ENCODE measurements at regions not wholly inside any gene's neighbourhood (a gene's known extent, or its start where the extent isn't known, plus 50 kb on each side); places are given as distances from the start of the nearest gene placed in this dataset.
"Not testable (repeated sequence)": the region's sequence is repeated elsewhere in the genome, so short reads cannot be mapped to it uniquely, and the experiment has no call there.

DNA sequence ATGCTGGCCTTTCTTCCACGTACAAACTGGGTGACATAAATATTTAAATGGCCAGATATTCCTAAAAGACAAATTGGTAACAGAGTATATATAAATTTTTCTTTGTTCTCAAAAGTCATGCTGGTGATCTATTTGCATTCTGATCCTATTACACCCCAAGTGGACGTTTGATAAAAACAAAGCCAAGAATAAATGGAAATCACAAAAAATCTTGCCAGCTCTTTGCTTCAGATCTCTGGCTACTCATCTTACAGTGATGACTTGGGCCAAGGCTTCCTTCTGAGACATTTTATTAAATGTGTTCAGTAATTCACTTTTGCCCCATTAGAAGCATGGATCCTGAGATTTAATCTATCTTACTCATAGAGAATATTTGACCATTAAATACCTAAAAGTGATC lies 444.3 kb upstream of the PIK3R1 start:
- DNase-seq (ENCODE audit: low read depth in 2 of 2): no peak

DNA sequence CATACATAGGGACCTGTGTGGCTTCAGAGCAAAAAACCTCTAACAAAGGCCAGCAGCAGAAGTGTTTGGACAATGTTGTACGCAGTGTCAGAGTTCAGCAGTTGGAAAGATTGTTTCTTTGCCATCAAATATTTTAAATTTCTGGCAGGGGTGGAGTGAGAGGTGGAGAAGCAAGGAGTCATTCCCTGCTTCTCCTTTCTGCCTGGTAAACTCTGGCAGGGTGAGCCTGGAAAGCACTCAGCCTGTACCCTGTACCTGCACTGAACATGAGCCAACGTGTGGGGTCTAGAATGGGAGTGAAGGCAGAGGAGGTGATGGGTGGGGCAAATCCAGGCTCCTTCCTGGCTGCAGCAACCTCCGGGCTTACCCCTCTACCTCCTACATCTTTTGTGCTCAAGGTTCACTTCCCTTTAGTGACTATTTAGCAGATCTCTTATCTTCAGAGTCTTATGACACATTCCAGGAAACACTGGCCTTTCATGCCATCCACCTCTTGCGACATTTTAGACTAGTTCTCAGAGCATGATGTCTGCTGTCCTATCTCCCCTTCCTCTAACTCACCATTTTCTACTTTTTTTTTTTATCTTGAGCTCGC lies 445.0 kb upstream of the PIK3R1 start:
- no peak for DNase-seq (ENCODE audit: low read depth in 2 of 2)

DNA sequence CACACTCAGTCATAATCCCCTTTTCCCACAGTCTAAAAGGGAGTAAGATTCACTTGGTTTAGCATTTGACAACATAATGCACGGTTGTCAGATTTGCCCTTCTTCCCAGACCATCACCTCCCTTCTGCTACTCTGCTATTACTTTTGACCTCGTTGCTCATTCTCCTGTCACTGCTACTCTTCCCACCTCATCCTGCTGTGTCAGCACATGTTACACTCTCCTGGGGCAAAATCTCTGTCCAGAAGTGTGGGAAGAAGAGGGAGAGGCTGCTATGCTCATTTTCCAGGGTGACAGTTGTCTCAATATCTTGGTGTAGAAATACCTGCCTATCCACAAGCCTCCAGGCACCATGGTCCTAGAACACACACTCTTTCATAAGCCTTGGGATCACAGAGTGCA lies 449.9 kb upstream of the PIK3R1 start:
- no peak for DNase-seq (ENCODE audit: low read depth in 2 of 2)

DNA sequence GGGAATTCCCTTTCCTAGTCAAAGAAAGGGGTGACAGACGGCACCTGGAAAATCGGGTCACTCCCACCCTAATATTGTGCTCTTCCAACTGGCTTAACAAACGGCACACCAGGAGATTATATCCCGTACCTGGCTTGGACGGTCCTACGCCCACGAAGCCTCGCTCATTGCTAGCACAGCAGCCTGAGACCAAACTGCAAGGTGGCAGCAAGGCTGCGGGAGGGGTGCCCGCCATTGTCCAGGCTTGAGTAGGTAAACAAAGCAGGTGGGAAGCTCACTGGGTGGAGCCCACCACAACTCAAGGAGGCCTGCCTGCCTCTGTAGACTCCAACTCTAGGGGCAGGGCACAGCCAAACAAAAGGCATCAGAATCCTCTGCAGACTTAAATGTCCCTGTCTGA lies 457.8 kb upstream of the PIK3R1 start:
- not testable (repeated sequence) for DNase-seq (ENCODE audit: low read depth in 2 of 2)

DNA sequence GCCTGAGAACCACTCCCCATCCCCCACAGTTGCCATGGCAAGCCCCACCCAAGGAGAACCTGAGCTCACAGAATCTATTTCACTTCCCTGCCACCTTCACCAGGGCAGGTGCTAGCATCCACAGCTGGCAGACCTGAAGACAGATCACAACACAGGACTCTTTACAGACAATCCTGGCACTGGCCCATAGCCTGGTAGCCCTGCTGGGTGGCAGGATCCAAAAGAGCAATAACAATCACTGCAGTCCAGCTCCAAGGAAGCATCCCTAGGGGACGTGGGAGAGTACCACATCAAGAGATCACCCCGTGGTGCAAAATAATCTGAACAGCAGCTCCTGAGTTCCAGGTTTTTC lies 463.2 kb upstream of the PIK3R1 start:
- no peak for DNase-seq (ENCODE audit: low read depth in 2 of 2)

DNA sequence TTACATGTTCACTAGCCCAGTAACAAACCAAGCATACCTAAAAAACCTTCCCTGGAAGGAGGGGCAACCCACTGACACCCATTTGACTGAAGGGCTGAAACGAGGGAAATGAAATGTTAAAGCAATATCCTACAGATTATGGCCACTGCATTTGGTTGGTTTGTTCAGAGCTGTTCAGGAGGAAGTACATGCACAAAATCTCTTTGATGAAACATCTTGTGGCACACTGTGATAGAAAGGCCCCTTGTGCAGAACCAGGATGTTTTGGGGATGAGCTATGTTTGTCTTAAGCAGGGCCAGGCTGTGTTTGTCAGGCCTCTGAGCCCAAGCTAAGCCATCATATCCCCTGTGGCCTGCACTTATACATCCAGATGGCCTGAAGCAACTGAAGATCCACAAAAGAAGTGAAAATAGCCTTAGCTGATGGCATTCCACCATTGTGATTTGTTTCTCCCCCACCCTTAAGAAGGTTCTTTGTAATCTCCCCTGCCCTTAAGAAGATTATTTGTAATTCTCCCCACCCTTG lies 467.3 kb upstream of the PIK3R1 start:
- no peak for DNase-seq (ENCODE audit: low read depth in 2 of 2)

DNA sequence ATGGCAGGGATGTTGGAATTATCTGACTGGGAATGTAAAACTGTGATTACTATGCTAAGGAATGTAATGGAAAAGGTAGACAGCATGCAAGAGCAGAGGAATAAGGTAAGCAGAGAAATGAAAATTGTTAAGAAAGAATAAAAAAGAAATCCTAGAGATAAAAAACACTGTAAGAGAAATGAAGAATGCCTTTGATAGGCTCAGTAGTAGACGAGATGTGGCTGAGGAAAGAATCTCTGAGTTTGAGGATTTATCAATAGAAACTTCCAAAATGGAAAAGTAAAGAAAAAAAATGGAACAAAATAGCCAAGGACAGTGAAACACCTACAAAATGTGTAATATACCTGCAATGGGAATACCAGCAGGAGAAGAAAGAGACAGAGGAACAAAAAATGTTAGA lies 468.5 kb upstream of the PIK3R1 start:
- no peak for DNase-seq (ENCODE audit: low read depth in 2 of 2)

DNA sequence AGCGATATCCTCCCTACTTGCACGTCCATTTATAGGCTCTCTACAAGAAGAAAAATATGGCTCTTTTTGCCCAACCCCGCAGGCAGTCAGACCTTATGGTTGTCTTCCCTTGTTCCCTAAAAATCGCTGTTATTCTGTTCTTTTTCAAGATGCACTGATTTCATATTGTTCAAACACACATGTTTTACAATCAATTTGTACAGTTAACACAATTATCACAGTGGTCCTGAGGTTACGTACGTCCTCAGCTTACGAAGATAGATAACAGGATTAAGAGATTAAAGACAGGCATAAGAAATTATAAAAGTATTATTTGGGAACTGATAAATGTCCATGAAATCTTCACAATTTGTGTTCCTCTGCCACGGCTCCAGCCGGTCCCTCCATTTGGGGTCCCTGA lies 468.9 kb upstream of the PIK3R1 start:
- not testable (repeated sequence) for DNase-seq (ENCODE audit: low read depth in 2 of 2)

DNA sequence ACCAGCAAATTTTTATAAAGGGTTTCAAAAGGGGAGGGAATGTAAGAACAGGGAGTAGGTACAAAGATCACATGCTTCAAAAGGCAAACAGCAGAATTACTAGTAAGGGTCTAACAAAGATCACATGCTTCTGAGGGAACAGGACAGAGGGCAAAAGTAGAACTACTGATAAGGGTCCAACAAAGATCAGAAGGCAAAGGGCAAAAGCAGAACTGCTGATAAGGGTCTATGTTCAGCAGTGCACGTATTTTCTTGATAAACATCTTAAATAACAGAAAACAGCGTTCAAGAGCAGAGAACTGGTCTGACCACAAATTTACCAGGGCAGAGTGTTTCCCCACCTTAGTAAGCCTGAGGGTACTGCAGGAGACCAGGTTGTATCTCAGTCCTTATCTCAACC lies 469.5 kb upstream of the PIK3R1 start:
- DNase-seq (ENCODE audit: low read depth in 2 of 2): no peak

DNA sequence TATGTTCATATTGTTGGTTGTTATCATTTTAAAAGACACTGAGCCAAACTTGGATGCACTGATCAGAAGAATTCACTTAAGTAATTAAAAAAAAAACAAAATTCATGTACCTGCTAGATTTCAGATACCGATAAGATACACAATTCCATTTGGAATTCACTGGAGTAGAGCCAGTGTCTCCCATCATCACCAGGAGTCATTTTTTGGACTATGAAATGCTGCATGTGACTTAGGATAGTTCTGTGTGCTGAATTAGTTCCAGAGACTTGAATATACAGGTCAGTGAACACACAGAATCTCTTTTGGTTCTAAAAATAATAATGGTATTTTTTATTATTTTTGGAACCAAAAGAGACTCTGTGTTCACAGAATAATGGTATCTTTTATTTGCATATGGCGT lies 482.6 kb upstream of the PIK3R1 start:
- no peak for DNase-seq (ENCODE audit: low read depth in 2 of 2)

DNA sequence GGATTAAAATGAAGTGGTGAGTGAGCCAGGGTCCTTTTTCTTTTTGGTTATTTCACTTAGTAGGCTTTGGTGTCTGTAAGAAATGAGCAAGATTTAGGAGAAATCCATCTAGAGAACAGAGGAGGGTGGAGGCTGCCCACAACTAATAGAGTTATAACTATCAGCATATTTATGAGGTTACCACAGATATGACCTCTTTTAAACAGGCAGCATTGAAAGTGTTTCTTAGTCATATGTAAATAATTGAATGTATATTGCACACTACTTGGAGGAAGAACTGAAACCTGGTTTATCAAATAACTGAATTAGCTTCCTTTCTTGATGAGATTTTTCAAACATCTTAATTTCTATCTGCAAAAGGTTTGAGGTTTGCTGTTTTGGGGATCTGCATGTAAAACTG lies 483.1 kb upstream of the PIK3R1 start:
- no peak for DNase-seq (ENCODE audit: low read depth in 2 of 2)

DNA sequence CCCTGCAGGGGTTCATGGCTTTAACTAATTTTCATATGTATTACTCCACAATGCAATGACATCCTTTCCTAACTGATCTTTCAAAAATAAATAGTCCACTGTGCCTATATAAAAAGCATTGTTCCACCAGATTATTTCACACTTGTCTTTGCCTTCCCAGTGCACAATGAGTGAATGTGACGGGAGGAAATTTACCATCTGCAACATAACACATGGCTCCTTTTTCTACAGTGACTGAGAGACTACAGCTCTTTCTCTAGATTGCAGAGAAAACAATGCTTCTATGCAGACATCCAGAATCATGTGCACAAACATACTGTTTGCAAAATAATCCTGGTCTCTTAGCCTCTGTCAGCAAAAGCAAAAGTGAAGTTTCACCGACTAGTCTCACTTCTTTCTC lies 483.7 kb upstream of the PIK3R1 start:
- no peak for DNase-seq (ENCODE audit: low read depth in 2 of 2)

DNA sequence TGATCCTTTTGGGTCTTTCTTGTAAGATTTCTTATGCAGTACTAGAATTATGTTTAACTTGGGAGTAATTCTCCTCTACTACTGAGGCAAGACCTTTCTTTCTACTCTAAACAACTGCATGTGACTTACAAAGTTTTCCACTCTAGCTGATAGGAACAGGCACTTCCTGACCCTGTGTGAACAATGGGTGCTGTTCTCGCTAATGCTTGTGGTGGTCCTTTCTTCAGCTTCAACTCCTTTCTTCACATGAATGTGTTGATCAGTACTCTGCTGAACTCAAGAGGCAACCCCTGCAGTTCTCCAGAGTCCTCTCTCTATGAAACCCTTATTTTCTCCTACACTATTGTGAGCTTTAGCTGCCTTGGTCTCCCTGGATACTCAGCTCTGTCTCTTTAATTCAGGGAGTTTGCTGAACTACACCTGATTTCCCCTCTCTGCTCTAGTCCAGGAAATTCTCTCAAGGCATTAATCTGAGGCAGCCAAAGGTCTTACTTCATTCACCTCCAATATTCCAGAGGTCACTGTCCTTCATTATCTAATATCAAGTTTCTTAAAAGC lies 484.6 kb upstream of the PIK3R1 start:
- no peak for DNase-seq (ENCODE audit: low read depth in 2 of 2)

DNA sequence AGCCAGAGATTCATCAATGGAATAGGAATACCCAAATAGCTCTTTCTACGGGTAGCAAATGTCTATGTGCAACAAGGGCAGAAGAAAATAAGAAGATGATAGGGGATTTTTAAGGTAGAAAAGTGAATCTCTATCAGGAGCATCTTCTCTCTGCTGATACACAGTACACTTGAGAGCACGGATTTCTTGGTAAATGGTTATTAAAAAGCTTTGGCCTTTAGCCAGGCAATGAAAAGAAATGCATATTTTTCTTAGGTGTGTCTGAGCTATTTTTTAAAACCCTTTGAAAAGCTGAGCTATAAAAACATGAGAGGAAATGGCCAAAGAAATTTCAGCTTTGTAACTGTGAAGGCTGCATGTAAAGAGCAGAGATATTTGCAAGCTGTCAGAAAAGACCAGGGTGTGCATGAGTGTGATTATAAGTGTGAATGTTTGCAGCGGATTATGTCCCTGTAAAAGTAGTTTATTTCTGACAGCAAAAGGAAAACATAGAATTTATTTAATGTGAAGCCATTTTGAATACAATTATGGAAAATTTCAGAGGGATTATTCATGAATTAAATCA lies 487.1 kb upstream of the PIK3R1 start:
- DNase-seq (ENCODE audit: low read depth in 2 of 2): no peak

DNA sequence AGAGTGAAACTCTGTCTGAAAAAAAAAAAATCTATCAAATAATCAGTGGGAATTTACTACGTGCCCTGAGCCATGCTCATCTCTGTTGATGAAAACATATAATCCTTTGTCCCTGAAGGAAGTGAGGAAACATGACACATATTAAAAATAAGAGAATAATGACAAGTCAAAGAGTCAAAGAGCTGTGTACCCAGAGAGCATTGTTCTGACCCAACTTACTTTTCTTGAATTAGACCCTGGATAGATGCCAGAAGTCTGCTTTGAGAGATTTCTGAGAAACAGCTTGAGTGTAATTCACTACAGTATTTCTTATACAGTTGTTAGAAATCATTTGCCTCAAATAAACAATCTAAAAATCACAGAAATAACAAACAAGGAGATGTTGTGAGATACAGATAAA lies 490.0 kb upstream of the PIK3R1 start:
- no peak for DNase-seq (ENCODE audit: low read depth in 2 of 2)

DNA sequence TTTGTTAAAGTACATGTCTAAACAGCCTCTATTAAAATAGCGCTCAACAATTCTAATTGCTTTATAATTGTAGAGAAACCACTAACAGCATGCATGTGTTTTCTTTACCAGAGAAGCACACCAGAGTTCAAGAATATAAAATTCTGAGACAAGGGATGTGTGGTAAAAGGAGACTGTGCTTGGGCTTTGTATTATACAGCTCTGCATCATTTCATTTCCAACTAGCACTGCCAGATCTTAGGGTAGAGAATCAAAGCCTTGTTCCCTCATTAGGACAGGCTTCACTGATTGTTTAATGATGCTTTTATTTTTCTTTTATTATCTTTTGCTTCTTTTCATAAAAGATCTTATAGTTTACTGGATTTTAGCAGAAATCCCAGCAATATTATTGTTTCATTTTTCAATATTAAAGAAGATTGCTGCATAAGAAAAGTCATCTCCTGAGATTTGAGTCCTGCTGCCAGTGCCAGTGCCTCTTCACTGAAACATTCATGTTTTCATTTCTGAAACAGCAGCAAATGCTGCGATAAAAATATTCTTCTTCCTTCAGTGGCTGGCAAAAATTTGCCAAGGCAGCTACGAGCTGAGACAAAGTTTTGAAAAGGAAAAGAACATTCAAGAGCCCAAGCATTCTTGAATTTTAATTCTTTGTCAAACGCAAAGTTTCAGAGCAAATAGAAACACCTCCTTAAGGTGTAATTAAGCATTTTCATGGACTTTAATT lies 491.0 kb upstream of the PIK3R1 start:
- no peak for DNase-seq (ENCODE audit: low read depth in 2 of 2)

DNA sequence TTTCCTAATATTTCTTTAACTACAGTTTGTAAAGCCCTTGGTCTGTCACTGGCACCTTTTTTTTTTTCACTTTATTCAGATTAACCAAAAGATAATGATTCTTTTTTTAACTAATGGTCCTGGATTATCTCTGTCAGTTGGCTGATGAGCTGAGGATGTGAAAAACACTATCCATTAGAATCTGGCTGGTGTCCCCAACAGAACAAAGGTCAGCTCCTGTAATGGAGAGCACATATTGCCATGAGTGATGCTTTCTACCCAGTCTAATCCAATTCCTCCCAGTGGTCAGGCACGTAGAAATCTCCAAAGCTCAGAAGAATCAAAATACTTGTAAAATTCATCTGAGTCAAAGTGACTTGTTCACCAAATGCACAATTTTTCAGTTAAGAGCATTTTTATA lies 491.7 kb upstream of the PIK3R1 start:
- DNase-seq (ENCODE audit: low read depth in 2 of 2): no peak

DNA sequence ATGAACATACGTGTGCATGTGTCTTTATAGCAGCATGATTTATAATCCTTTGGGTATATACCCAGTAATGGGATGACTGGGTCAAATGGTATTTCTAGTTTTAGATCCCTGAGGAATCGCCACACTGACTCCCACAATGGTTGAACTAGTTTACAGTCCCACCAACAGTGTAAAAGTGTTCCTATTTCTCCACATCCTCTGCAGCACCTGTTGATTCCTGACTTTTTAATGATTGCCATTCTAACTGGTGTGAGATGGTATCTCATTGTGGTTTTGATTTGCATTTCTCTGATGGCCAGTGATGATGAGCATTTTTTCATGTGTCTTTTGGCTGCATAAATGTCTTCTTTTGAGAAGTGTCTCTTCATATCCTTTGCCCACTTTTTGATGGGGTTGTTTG lies 493.0 kb upstream of the PIK3R1 start:
- DNase-seq (ENCODE audit: low read depth in 2 of 2): not testable (repeated sequence)

DNA sequence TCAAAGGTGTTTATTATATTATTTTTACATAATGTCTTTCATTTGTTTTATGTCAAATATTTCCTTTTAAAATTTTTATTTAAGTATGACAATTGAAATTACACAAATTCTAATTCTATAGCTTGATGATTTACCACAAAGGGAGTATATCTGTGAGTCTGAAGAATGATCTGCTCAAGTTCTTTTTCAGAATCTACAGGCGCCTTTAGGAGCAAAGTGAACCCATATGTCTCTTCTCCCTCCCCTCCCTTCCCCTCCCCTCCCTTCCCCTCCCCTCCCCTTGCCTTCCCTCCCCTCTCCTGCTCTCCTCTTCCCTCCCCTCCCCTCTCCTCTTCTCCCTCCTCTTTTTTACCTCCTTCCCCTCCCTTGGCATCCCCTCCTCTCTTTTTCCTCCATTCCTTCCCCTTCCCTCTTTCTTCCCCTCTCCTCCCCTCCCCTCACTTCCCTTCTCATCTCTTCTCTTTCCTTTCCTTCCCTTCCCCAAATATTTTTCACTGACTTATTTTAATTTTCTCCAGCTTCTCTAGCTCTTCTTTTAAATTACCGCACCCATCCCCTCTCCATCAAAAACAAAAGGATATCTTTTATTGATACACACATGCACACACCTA lies 495.3 kb upstream of the PIK3R1 start:
- no peak for DNase-seq (ENCODE audit: low read depth in 2 of 2)

DNA sequence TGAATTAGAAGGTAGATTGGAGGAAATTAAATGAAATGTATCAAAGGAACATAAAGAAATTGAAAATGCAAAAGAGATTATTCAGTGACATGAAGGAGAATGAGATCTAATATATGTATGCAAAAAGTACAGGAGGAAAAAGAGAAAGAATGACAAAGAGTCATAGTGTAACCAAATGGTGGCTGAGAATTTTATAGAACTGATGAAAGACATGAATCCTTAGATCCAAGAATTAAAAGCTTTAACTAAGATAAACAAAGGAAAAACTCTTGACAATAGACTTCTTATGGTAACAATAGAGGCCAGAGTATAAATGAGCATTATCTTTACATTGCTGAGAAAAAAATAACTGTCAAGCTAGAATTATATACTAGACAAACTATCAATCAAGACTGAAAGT lies 505.4 kb upstream of the CD180 start:
- DNase-seq (ENCODE audit: low read depth in 2 of 2): no peak

DNA sequence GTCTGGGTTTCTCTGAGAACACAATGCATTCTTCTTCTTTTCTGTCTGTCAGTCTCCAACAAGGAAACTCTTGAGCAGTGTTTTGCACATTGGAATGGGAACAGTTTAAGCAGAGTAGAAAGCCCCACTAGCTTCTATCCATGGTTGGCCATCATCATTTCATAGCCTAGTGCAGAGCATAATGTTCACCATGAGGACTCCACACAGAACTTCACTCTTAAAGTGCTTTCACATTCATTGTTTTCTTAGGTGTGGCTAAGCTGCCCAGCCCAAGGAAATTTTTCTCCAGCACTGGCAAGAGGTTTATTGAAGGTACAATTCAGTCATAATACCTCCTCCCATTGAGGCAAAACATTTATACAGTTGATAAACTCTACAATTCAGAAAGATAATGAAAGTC lies 503.0 kb upstream of the CD180 start:
- no peak for DNase-seq (ENCODE audit: low read depth in 2 of 2)

DNA sequence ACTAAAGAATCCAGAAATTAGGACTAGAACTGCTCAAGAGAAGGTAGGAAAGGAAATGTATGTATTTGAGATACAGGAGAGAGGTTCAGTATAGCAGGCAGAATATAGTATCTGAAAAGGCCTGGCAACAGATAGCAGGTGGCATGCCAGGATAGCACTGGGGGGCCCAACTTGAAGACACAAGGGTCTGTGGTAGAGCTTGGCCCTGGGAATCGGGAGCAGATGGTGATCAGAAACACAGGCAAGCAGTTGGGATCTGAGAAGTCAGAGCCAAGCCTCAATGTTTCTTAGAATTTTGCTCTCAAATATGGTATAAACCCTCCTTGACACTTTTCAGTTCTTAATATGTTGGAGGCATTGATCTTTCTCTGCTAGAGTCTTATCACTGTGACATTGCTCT lies 499.8 kb upstream of the CD180 start:
- no peak for DNase-seq (ENCODE audit: low read depth in 2 of 2)

DNA sequence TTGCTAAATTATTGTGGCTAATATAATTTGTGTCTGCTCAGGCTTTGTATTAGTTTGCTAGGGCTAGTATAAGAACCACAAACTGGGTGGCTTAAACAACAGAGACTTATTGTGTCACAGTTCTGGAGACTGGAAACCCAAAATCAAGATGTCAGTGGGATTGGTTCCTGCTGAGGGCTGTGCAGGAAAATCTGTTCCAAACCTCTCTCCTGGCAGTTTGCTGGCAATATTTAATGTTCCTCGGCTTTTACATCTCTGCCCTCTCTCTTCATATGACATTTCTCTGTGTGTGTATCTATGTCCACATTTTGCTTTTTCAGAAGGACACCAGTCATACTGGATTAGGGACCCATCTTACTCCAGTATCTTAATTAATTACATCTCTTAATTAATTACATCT lies 498.8 kb upstream of the CD180 start:
- no peak for DNase-seq (ENCODE audit: low read depth in 2 of 2)

Measured in activated CD8-positive, alpha-beta memory T cell treated with anti-CD3 and anti-CD28 coated beads for 4 hours (primary cell).